Loucy (cell line): ENCODE measurements at regions not wholly inside any gene's neighbourhood (a gene's known extent, or its start where the extent isn't known, plus 50 kb on each side); places are given as distances from the start of the nearest gene placed in this dataset.

Experiments
- H2AFZ ChIP-seq: fragments of 200-600 bp; sonication (generic); 2 replicates; pipeline ENCODE4 v1.6.0; 2016; ENCODE audit warnings: antibody characterized with exemption, mild to moderate bottlenecking, low read length, moderate library complexity
- H3F3A ChIP-seq: fragments of 200-600 bp; 2 replicates; pipeline ENCODE4 v1.6.0; 2016; ENCODE audit warnings: antibody characterized with exemption, low read depth, mild to moderate bottlenecking
- H3K27me3 ChIP-seq: fragments of 200-600 bp; sonication (generic); 2 replicates; pipeline ENCODE4 v1.6.1; 2014; ENCODE audit warnings: low read length, mild to moderate bottlenecking; ENCODE audit not compliant: insufficient read depth, poor library complexity, severe bottlenecking
- H3K36me3 ChIP-seq: fragments of 200-600 bp; sonication (generic); 2 replicates; pipeline ENCODE4 v1.6.1; 2016; ENCODE audit warnings: low read length; ENCODE audit not compliant: insufficient read depth
- H3K4me1 ChIP-seq: fragments of 200-600 bp; sonication (generic); 2 replicates; pipeline ENCODE4 v1.5.1; 2014; ENCODE audit warnings: low read length, mild to moderate bottlenecking; ENCODE audit not compliant: insufficient read depth, poor library complexity, severe bottlenecking
- H3K4me2 ChIP-seq: fragments of 200-600 bp; sonication (generic); 2 replicates; pipeline ENCODE4 v1.6.0; 2014; ENCODE audit warnings: antibody characterized with exemption, low read length, low read depth, mild to moderate bottlenecking; ENCODE audit not compliant: poor library complexity, severe bottlenecking
- H3K4me3 ChIP-seq: fragments of 200-600 bp; sonication (generic); 2 replicates; pipeline ENCODE4 v1.5.1; 2014; ENCODE audit warnings: low read length, mild to moderate bottlenecking, mixed read lengths; ENCODE audit not compliant: poor library complexity, severe bottlenecking
- H3K79me2 ChIP-seq: fragments of 200-600 bp; sonication (generic); 2 replicates; pipeline ENCODE4 v1.6.1; 2014; ENCODE audit warnings: low read length; ENCODE audit not compliant: insufficient read depth
- H3K9ac ChIP-seq: fragments of 200-600 bp; sonication (generic); 2 replicates; pipeline ENCODE4 v1.6.0; 2014; ENCODE audit warnings: mild to moderate bottlenecking, low read depth, low read length, moderate library complexity; ENCODE audit not compliant: poor library complexity, severe bottlenecking
- H3K9me2 ChIP-seq: fragments of 200-600 bp; sonication (generic); replicated peaks from 2 replicates; pipeline ENCODE4 v1.6.1; 2016; ENCODE audit warnings: low read depth, low read length, mixed read lengths
- H3K9me3 ChIP-seq: fragments of 200-600 bp; sonication (generic); 2 replicates; pipeline ENCODE4 v1.6.1; 2014; ENCODE audit warnings: mild to moderate bottlenecking, antibody characterized with exemption, low read length, low read depth; ENCODE audit not compliant: insufficient read depth
- H4K20me1 ChIP-seq: fragments of 200-600 bp; sonication (generic); 2 replicates; pipeline ENCODE4 v1.6.0; 2014; ENCODE audit warnings: antibody characterized with exemption, low read length, mild to moderate bottlenecking; ENCODE audit not compliant: insufficient read depth, poor library complexity, severe bottlenecking
- CTCF ChIP-seq: fragments of 200-600 bp; sonication (generic); conservative IDR thresholded peaks from 2 replicates; pipeline ENCODE4 v1.5.1; 2014; ENCODE audit warnings: mild to moderate bottlenecking, antibody characterized with exemption, low read length
- EZH2phosphoT487 ChIP-seq: fragments of 200-600 bp; IDR thresholded peaks from 2 replicates; pipeline ENCODE4 v1.6.1; 2018; ENCODE audit warnings: antibody characterized with exemption, mild to moderate bottlenecking, moderate library complexity, borderline replicate concordance

- H3K4me2 ChIP-seq = no peak overlapping the region
- no peaks in the 10 kb centered on the region for H3K9me2 ChIP-seq
- H4K20me1 ChIP-seq = no peaks in the 10 kb centered on the region
- no peak for TF ChIP-seq CTCF
- no peaks in the 10 kb centered on the region for H3K36me3 ChIP-seq
- no peaks in the 10 kb centered on the region for H3K4me1 ChIP-seq
- no peaks in the 10 kb centered on the region for H3K79me2 ChIP-seq
- no peaks in the 10 kb centered on the region for H3K27me3 ChIP-seq
- no peak overlapping the region for H2AFZ ChIP-seq
- H3F3A ChIP-seq = no peaks in the 10 kb centered on the region
- H3K9me3 ChIP-seq = no peaks in the 10 kb centered on the region
- no peak overlapping the region for H3K4me3 ChIP-seq
- H3K9ac ChIP-seq = no peak overlapping the region
Observed at GRCh38 chr3:115233021-115233420, 85.9 kb upstream of the ZBTB20 start.

GRCh38 chr3:115236496-115236895, 89.4 kb upstream of the ZBTB20 start:
- H4K20me1 ChIP-seq = no peaks in the 10 kb centered on the region
- no peaks in the 10 kb centered on the region for H3K79me2 ChIP-seq
- no peak overlapping the region for H3K4me3 ChIP-seq
- H3K36me3 ChIP-seq = no peaks in the 10 kb centered on the region
- no peak for TF ChIP-seq CTCF
- no peak for TF ChIP-seq EZH2phosphoT487
- H3K4me1 ChIP-seq = no peaks in the 10 kb centered on the region
- no peak overlapping the region for H3K9ac ChIP-seq
- H3K27me3 ChIP-seq = no peaks in the 10 kb centered on the region
- H2AFZ ChIP-seq = no peak overlapping the region
- no peak overlapping the region for H3K4me2 ChIP-seq
- H3K9me3 ChIP-seq = no peaks in the 10 kb centered on the region
- H3K9me2 ChIP-seq = no peaks in the 10 kb centered on the region
- no peaks in the 10 kb centered on the region for H3F3A ChIP-seq

GRCh38 chr3:115239717-115240116, 92.6 kb upstream of the ZBTB20 start:
- no peaks in the 10 kb centered on the region for H3K79me2 ChIP-seq
- no peaks in the 10 kb centered on the region for H3K4me1 ChIP-seq
- no peaks in the 10 kb centered on the region for H3K27me3 ChIP-seq
- TF ChIP-seq CTCF = no peak
- no peak for TF ChIP-seq EZH2phosphoT487
- H3K9me3 ChIP-seq = no peaks in the 10 kb centered on the region
- no peaks in the 10 kb centered on the region for H3F3A ChIP-seq
- no peak overlapping the region for H3K4me3 ChIP-seq
- H3K9me2 ChIP-seq = no peaks in the 10 kb centered on the region
- no peaks in the 10 kb centered on the region for H4K20me1 ChIP-seq
- H2AFZ ChIP-seq = no peak overlapping the region
- no peak overlapping the region for H3K4me2 ChIP-seq
- no peak overlapping the region for H3K9ac ChIP-seq
- H3K36me3 ChIP-seq = no peaks in the 10 kb centered on the region
